ENCODE measurements at regions not wholly inside any gene's neighbourhood (a gene's known extent, or its start where the extent isn't known, plus 50 kb on each side); places are given as distances from the start of the nearest gene placed in this dataset.

GRCh38 chr1:55369474-55369873, 154.3 kb upstream of the USP24 start:
- DNase-seq: no peak
- Histone ChIP-seq H3K9me3 (no peaks in the 10 kb centered on the region), H3K4me1 (ENCODE audit: insufficient read depth) (peaks cover 1% of the 10 kb centered on the region), H3K27me3 (no peaks in the 10 kb centered on the region), H3K27ac (no peak overlapping the region), H3K36me3 (no peaks in the 10 kb centered on the region), H3K4me3 (no peak overlapping the region)
- TF ChIP-seq CTCF (IDR thresholded peaks at IDR 0.05) (no peak), EP300 (IDR thresholded peaks at IDR 0.05) (no peak), POLR2A (IDR thresholded peaks at IDR 0.05) (no peak)
- intact Hi-C loops (cut with DNase I): no loop called here
- 75 to 80% (median 80%) methylated on average over 6 of the region's 6 CpGs for WGBS, 3 donors

GRCh38 chr1:55368698-55369097, 153.5 kb upstream of the USP24 start:
- Histone ChIP-seq H3K4me3 (no peak overlapping the region), H3K9me3 (no peaks in the 10 kb centered on the region), H3K36me3 (no peaks in the 10 kb centered on the region), H3K27ac (no peak overlapping the region), H3K27me3 (no peaks in the 10 kb centered on the region), H3K4me1 (ENCODE audit: insufficient read depth) (no peaks in the 10 kb centered on the region)
- no peak for TF ChIP-seq CTCF (IDR thresholded peaks at IDR 0.05)
- no peak for TF ChIP-seq POLR2A (IDR thresholded peaks at IDR 0.05)
- no peak for TF ChIP-seq EP300 (IDR thresholded peaks at IDR 0.05)
- no peak for DNase-seq
- 85 to 87% (median 86%) methylated on average over 3 of the region's 3 CpGs for WGBS, 3 donors
- intact Hi-C loops (cut with DNase I): no loop called here

- Histone ChIP-seq H3K27me3 (no peaks in the 10 kb centered on the region), H3K4me3 (no peak overlapping the region), H3K36me3 (no peaks in the 10 kb centered on the region), H3K4me1 (ENCODE audit: insufficient read depth) (peaks cover 5% of the 10 kb centered on the region), H3K27ac (no peak overlapping the region), H3K9me3 (no peaks in the 10 kb centered on the region)
- intact Hi-C loops (cut with DNase I): no loop called here
- TF ChIP-seq CTCF (IDR thresholded peaks at IDR 0.05): no peak
- no peak for TF ChIP-seq EP300 (IDR thresholded peaks at IDR 0.05)
- TF ChIP-seq POLR2A (IDR thresholded peaks at IDR 0.05): no peak
- WGBS, 3 donors: 92 to 97% (median 94%) methylated on average over 7 of the region's 7 CpGs
- no peak for DNase-seq
Measured at GRCh38 chr1:55367273-55367672, 152.1 kb upstream of the USP24 start.

- Histone ChIP-seq H3K4me1 (ENCODE audit: insufficient read depth) (peaks cover 5% of the 10 kb centered on the region), H3K9me3 (no peaks in the 10 kb centered on the region), H3K36me3 (no peaks in the 10 kb centered on the region), H3K27ac (no peak overlapping the region), H3K4me3 (no peak overlapping the region), H3K27me3 (no peaks in the 10 kb centered on the region)
- 98 to 100% (median 98%) methylated on average over 3 of the region's 3 CpGs for whole genome bisulfite sequencing, 3 donors
- TF ChIP-seq POLR2A (IDR thresholded peaks at IDR 0.05) (no peak), EP300 (IDR thresholded peaks at IDR 0.05) (no peak), CTCF (IDR thresholded peaks at IDR 0.05) (no peak)
- no peak for DNase-seq
- intact Hi-C loops (cut with DNase I): no loop called here
Measured at GRCh38 chr1:55364216-55364615, 149.1 kb upstream of the USP24 start.

- no peak overlapping the region for H3K4me3 ChIP-seq
- TF ChIP-seq CTCF (IDR thresholded peaks at IDR 0.05) (no peak), EP300 (IDR thresholded peaks at IDR 0.05) (no peak), POLR2A (IDR thresholded peaks at IDR 0.05) (no peak)
- no peaks in the 10 kb centered on the region for H3K27me3 ChIP-seq
- 14 to 18% (median 15%) methylated on average over 1 of the region's 1 CpG for WGBS, 3 donors
- no peak overlapping the region for H3K27ac ChIP-seq
- DNase-seq: no peak
- no peaks in the 10 kb centered on the region for H3K9me3 ChIP-seq
- intact Hi-C loops (cut with DNase I): no loop called here
- peaks cover 5% of the 10 kb centered on the region for H3K4me1 ChIP-seq (ENCODE audit: insufficient read depth)
- no peaks in the 10 kb centered on the region for H3K36me3 ChIP-seq
Measured at GRCh38 chr1:55363268-55363667, 148.1 kb upstream of the USP24 start.

All from ovary (tissue), 7 donors.